ENCODE measurements at regions not wholly inside any gene's neighbourhood (a gene's known extent, or its start where the extent isn't known, plus 50 kb on each side); places are given as distances from the start of the nearest gene placed in this dataset.

DNA sequence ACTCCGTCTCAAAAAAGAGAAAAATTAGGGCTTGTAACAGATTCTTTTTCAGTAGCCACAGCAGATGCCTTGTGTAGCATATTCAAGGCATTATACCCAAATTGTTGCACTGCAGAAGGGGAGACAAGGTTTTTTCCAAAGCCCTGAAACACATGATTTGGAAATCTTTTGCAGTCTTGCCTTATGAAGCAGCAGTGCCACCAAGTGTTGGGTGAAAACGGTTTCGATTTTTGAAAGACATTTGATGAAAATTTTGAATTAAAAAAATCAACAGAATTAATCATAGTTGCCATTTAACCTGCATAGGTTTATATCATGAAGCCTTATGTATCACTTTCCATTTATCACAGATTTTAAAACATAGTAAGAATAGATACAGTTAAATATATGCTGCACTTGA is 479.5 kb downstream of the TAF11L14 start:
- POLR2A ChIA-PET: no interaction called here
- DNase-seq: peak; percentile 52 to 78 (median 72)
- Histone ChIP-seq H3K4me3 (ENCODE audit: control insufficient read depth in 1 of 7, extremely low read depth in 1 of 7, insufficient read depth in 4 of 7, low read depth in 2 of 7, low read length in 6 of 7) (no peak overlapping the region), H3K4me1 (ENCODE audit: control extremely low read depth in 1 of 4, control insufficient read depth in 4 of 4, insufficient read depth in 4 of 4, low read length in 3 of 4) (peaks cover 4 to 21% (median 16%) of the 10 kb centered on the region in 4 experiments), H3K36me3 (ENCODE audit: control insufficient read depth in 4 of 4, insufficient read depth in 4 of 4, low read length in 3 of 4) (no peaks in the 10 kb centered on the region), H3K27ac (ENCODE audit: insufficient read depth in 1 of 2, low read depth in 1 of 2, low read length in 2 of 2, poor library complexity in 1 of 2, severe bottlenecking in 2 of 2) (no peak overlapping the region), H3K27me3 (replicated peaks in 2 of 5; ENCODE audit: control insufficient read depth in 4 of 5, insufficient read depth in 5 of 5, low read length in 4 of 5) (no peaks in the 10 kb centered on the region), H3K9me3 (ENCODE audit: control extremely low read depth in 1 of 5, control insufficient read depth in 4 of 5, insufficient read depth in 2 of 5, low read depth in 1 of 5, low read length in 4 of 5) (no peaks in the 10 kb centered on the region)
- CTCF ChIA-PET: interaction anchor here (0.6 to 4.7 kb wide), 16 partner anchors 9 to 1374 kb away, joined by 3 to 67 read pairs (median 3); no protein-coding TSS in a partner anchor
- WGBS (ENCODE audit: insufficient coverage): 100% methylated on average over 1 of the region's 3 CpGs

DNA sequence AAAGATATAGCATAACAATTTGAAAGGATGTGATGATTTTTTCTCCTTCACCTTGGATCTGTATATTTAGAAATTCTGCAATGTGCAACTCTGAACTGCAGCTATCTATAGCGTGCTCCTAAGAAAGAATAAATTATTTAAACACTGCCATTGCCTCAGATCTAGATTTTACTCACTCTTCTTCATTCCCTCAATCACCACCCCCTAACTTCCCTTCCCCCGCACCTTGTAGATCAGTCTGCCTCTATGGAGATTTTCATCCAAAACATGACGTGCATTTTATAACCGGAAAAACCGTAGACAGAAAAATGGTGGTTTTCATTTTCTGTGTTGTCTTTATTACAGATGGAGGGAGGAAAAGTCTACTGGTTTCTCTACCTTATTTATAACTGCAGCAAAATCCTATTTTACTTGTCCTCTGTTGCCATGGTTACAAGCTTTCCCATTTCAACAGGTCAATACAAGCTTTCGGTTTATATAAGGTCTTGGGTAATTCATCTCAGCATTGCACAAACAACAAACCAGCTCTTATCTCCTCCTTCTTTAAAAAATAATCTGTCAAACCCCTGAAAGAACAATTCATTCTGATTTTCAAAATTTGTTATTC is 480.0 kb downstream of the TAF11L14 start:
- CTCF ChIA-PET: interaction anchor here (0.6 to 4.7 kb wide), 12 partner anchors 10 to 1374 kb away, joined by 3 to 67 read pairs (median 3); no protein-coding TSS in a partner anchor

DNA sequence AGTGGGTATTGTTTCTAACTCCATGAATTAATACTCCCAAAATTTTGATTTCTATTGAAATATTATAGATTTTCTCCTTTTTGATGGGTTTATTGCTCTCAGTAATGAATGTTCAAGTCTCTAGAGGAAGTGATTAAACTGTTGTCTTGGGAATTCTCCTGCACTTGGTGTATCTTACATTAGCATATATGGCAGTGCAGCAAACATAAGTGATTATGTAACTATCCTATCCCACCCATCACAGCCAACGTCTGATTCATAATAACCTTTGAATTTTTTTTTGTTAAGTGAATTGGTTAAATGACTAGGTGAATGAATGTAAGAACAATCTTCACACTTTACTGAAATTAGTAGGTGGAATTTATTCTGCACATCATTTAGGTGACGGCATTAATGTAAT is 483.7 kb downstream of the TAF11L14 start:
- H3K4me1 ChIP-seq (ENCODE audit: control extremely low read depth in 1 of 4, control insufficient read depth in 4 of 4, insufficient read depth in 4 of 4, low read length in 3 of 4): no peaks in the 10 kb centered on the region
- H3K27ac ChIP-seq (ENCODE audit: insufficient read depth in 1 of 2, low read depth in 1 of 2, low read length in 2 of 2, poor library complexity in 1 of 2, severe bottlenecking in 2 of 2): no peak overlapping the region
- H3K4me3 ChIP-seq (ENCODE audit: control insufficient read depth in 1 of 7, extremely low read depth in 1 of 7, insufficient read depth in 4 of 7, low read depth in 2 of 7, low read length in 6 of 7): no peak overlapping the region
- CTCF ChIA-PET: interaction anchor here (0.5 to 3.0 kb wide), 2 partner anchors 389 to 902 kb away, joined by 3 to 15 read pairs; no protein-coding TSS in a partner anchor
- no CpG with 5 or more reads among the region's 2 CpGs for WGBS (ENCODE audit: insufficient coverage)
- H3K9me3 ChIP-seq (ENCODE audit: control extremely low read depth in 1 of 5, control insufficient read depth in 4 of 5, insufficient read depth in 2 of 5, low read depth in 1 of 5, low read length in 4 of 5): no peaks in the 10 kb centered on the region
- no peaks in the 10 kb centered on the region for H3K27me3 ChIP-seq (replicated peaks in 2 of 5; ENCODE audit: control insufficient read depth in 4 of 5, insufficient read depth in 5 of 5, low read length in 4 of 5)
- H3K36me3 ChIP-seq (ENCODE audit: control insufficient read depth in 4 of 4, insufficient read depth in 4 of 4, low read length in 3 of 4): no peaks in the 10 kb centered on the region
- DNase-seq: no peak
- POLR2A ChIA-PET: no interaction called here

More for the DNA sequence above, 480.0 kb downstream of the TAF11L14 start:
- DNase-seq: no peak
- POLR2A ChIA-PET: no interaction called here
- Histone ChIP-seq H3K27me3 (replicated peaks in 2 of 5; ENCODE audit: control insufficient read depth in 4 of 5, insufficient read depth in 5 of 5, low read length in 4 of 5) (no peaks in the 10 kb centered on the region), H3K27ac (ENCODE audit: insufficient read depth in 1 of 2, low read depth in 1 of 2, low read length in 2 of 2, poor library complexity in 1 of 2, severe bottlenecking in 2 of 2) (no peak overlapping the region), H3K9me3 (ENCODE audit: control extremely low read depth in 1 of 5, control insufficient read depth in 4 of 5, insufficient read depth in 2 of 5, low read depth in 1 of 5, low read length in 4 of 5) (no peaks in the 10 kb centered on the region), H3K4me1 (ENCODE audit: control extremely low read depth in 1 of 4, control insufficient read depth in 4 of 4, insufficient read depth in 4 of 4, low read length in 3 of 4) (peaks cover 4 to 21% (median 16%) of the 10 kb centered on the region in 4 experiments), H3K36me3 (ENCODE audit: control insufficient read depth in 4 of 4, insufficient read depth in 4 of 4, low read length in 3 of 4) (no peaks in the 10 kb centered on the region), H3K4me3 (ENCODE audit: control insufficient read depth in 1 of 7, extremely low read depth in 1 of 7, insufficient read depth in 4 of 7, low read depth in 2 of 7, low read length in 6 of 7) (no peak overlapping the region)
- WGBS (ENCODE audit: insufficient coverage): 92% methylated on average over 2 of the region's 6 CpGs

DNA sequence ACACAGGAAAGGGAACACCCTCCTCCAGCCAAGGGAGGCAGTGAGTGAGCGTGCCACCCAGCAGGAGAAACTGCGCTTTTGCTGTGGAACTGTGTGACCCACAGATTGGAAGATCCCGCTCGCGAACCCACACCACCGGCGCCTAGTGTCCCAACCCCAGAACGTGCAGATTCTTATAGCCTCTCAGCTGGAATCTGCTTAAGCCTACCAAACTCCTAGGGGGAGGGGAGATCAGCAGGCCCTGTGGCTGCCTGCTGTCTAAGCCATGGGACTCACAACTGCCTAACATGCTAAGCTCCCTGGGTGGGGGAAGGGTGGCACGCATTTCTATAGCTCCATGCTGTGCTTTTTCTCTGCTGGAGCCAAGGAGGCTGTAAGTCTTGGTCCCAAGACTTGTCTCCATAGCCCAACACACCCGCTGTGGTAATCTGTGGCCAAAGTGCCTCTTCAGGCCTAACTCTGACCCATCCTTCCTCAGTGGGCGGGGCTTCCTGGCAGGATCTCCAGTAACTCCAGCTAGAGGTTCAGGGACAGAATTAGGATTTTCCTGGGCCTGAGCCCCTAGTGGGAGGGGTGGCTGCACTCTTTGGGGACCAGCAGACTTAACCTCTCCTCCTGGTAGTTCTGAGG is 485.0 kb downstream of the TAF11L14 start:
- Histone ChIP-seq H3K27me3 (replicated peaks in 2 of 5; ENCODE audit: control insufficient read depth in 4 of 5, insufficient read depth in 5 of 5, low read length in 4 of 5) (no peaks in the 10 kb centered on the region), H3K36me3 (ENCODE audit: control insufficient read depth in 4 of 4, insufficient read depth in 4 of 4, low read length in 3 of 4) (no peaks in the 10 kb centered on the region), H3K27ac (ENCODE audit: insufficient read depth in 1 of 2, low read depth in 1 of 2, low read length in 2 of 2, poor library complexity in 1 of 2, severe bottlenecking in 2 of 2) (no peak overlapping the region), H3K4me3 (ENCODE audit: control insufficient read depth in 1 of 7, extremely low read depth in 1 of 7, insufficient read depth in 4 of 7, low read depth in 2 of 7, low read length in 6 of 7) (no peak overlapping the region), H3K4me1 (ENCODE audit: control extremely low read depth in 1 of 4, control insufficient read depth in 4 of 4, insufficient read depth in 4 of 4, low read length in 3 of 4) (no peaks in the 10 kb centered on the region), H3K9me3 (ENCODE audit: control extremely low read depth in 1 of 5, control insufficient read depth in 4 of 5, insufficient read depth in 2 of 5, low read depth in 1 of 5, low read length in 4 of 5) (no peaks in the 10 kb centered on the region)
- no peak for DNase-seq
- ChIA-PET CTCF (interaction anchor here (3.0 kb wide), 1 partner anchor 903 kb away, joined by 15 read pairs; no protein-coding TSS in a partner anchor), POLR2A (no interaction called here)
- WGBS (ENCODE audit: insufficient coverage): 97% methylated on average over 9 of the region's 11 CpGs

DNA sequence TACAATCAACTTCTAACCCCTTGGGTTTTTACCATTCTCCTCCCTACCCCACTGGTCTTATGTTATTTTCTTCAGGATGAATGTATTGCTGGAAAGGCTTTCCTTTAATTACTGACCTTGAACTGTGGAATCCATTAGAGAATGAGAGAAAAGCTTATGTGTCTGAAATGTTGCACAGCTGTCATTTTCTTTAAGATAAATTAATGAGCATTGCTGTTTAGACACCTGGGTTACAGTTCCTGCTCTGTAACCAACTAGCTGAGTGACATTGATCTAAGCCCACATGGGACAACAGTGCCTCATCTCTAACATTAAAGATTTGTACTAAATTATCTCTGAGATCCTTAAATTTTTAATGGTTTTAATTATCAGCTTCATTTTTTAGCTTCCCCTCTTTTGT is 507.0 kb downstream of the TAF11L14 start:
- Histone ChIP-seq H3K4me1 (ENCODE audit: control extremely low read depth in 1 of 4, control insufficient read depth in 4 of 4, insufficient read depth in 4 of 4, low read length in 3 of 4) (no peaks in the 10 kb centered on the region), H3K27me3 (replicated peaks in 2 of 5; ENCODE audit: control insufficient read depth in 4 of 5, insufficient read depth in 5 of 5, low read length in 4 of 5) (no peaks in the 10 kb centered on the region), H3K4me3 (ENCODE audit: control insufficient read depth in 1 of 7, extremely low read depth in 1 of 7, insufficient read depth in 4 of 7, low read depth in 2 of 7, low read length in 6 of 7) (no peak overlapping the region), H3K9me3 (ENCODE audit: control extremely low read depth in 1 of 5, control insufficient read depth in 4 of 5, insufficient read depth in 2 of 5, low read depth in 1 of 5, low read length in 4 of 5) (peaks cover 0 to 8% (median 0%) of the 10 kb centered on the region in 5 experiments), H3K27ac (ENCODE audit: insufficient read depth in 1 of 2, low read depth in 1 of 2, low read length in 2 of 2, poor library complexity in 1 of 2, severe bottlenecking in 2 of 2) (no peak overlapping the region), H3K36me3 (ENCODE audit: control insufficient read depth in 4 of 4, insufficient read depth in 4 of 4, low read length in 3 of 4) (no peaks in the 10 kb centered on the region)
- ChIA-PET CTCF (no interaction called here), POLR2A (no interaction called here)
- DNase-seq: no peak

DNA sequence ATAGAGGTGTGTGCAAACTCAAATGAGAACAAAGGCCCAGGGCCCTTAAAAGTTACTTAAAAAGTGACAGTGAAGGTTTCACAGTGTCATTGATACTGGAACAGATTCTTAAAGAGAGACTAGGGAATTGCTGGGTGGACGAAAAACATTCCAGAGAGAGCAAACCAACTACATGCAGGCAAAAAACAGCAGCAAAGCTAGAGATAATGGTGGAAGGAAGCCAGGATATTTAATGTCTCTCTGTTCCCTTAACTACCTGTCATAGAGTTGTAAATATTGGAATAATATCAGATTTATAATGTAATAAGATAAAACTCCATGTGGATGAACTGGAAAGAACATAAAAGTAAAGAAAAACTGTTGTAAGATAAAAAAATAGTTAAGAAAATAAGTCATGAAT is 508.6 kb downstream of the TAF11L14 start:
- Histone ChIP-seq H3K27me3 (replicated peaks in 2 of 5; ENCODE audit: control insufficient read depth in 4 of 5, insufficient read depth in 5 of 5, low read length in 4 of 5) (no peaks in the 10 kb centered on the region), H3K4me1 (ENCODE audit: control extremely low read depth in 1 of 4, control insufficient read depth in 4 of 4, insufficient read depth in 4 of 4, low read length in 3 of 4) (no peaks in the 10 kb centered on the region), H3K4me3 (ENCODE audit: control insufficient read depth in 1 of 7, extremely low read depth in 1 of 7, insufficient read depth in 4 of 7, low read depth in 2 of 7, low read length in 6 of 7) (no peak overlapping the region), H3K9me3 (ENCODE audit: control extremely low read depth in 1 of 5, control insufficient read depth in 4 of 5, insufficient read depth in 2 of 5, low read depth in 1 of 5, low read length in 4 of 5) (peaks cover 0 to 8% (median 0%) of the 10 kb centered on the region in 5 experiments), H3K27ac (ENCODE audit: insufficient read depth in 1 of 2, low read depth in 1 of 2, low read length in 2 of 2, poor library complexity in 1 of 2, severe bottlenecking in 2 of 2) (no peak overlapping the region), H3K36me3 (ENCODE audit: control insufficient read depth in 4 of 4, insufficient read depth in 4 of 4, low read length in 3 of 4) (no peaks in the 10 kb centered on the region)
- WGBS (ENCODE audit: insufficient coverage): no CpG with 5 or more reads among the region's 1 CpG
- ChIA-PET CTCF (no interaction called here), POLR2A (no interaction called here)
- DNase-seq: no peak

DNA sequence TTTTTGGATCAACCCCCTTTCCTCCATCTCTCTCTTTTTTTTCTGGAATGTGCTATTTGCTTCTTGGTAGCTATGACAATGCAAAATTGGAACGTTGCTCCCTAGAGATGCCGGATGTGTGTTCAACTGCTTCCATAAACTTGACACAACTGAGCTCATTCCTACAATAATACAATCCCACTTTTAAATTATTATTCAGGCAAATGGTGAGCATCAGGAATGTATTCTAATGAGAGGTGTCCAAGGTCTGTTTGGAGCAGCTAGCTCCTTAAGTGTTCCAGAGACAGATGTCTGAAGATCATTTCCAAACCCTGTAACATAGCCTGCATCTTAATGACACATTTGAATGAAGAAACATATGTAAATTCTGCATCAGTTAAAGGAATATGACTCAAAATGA is 518.4 kb downstream of the TAF11L14 start:
- no CpG with 5 or more reads among the region's 2 CpGs for WGBS (ENCODE audit: insufficient coverage)
- Histone ChIP-seq H3K36me3 (ENCODE audit: control insufficient read depth in 4 of 4, insufficient read depth in 4 of 4, low read length in 3 of 4) (no peaks in the 10 kb centered on the region), H3K27me3 (replicated peaks in 2 of 5; ENCODE audit: control insufficient read depth in 4 of 5, insufficient read depth in 5 of 5, low read length in 4 of 5) (no peaks in the 10 kb centered on the region), H3K4me1 (ENCODE audit: control extremely low read depth in 1 of 4, control insufficient read depth in 4 of 4, insufficient read depth in 4 of 4, low read length in 3 of 4) (no peaks in the 10 kb centered on the region), H3K27ac (ENCODE audit: insufficient read depth in 1 of 2, low read depth in 1 of 2, low read length in 2 of 2, poor library complexity in 1 of 2, severe bottlenecking in 2 of 2) (no peak overlapping the region), H3K9me3 (ENCODE audit: control extremely low read depth in 1 of 5, control insufficient read depth in 4 of 5, insufficient read depth in 2 of 5, low read depth in 1 of 5, low read length in 4 of 5) (no peaks in the 10 kb centered on the region), H3K4me3 (ENCODE audit: control insufficient read depth in 1 of 7, extremely low read depth in 1 of 7, insufficient read depth in 4 of 7, low read depth in 2 of 7, low read length in 6 of 7) (no peak overlapping the region)
- ChIA-PET POLR2A (no interaction called here), CTCF (no interaction called here)
- DNase-seq: no peak
